H9 (cell line): ENCODE measurements at regions not wholly inside any gene's neighbourhood (a gene's known extent, or its start where the extent isn't known, plus 50 kb on each side); places are given as distances from the start of the nearest gene placed in this dataset.

Experiments
- DNase-seq: peaks from one replicate; pipeline ENCODE4 v3.0.0-alpha.2; 2017
- H2AFZ ChIP-seq: one replicate; pipeline ENCODE4 v1.6.1; 2013; ENCODE audit warnings: mild to moderate bottlenecking, low read length, control low read depth, moderate library complexity
- H2AK5ac ChIP-seq: 2 replicates; pipeline ENCODE4 v1.6.1; 2013; ENCODE audit warnings: low read length, control low read depth, mixed read lengths; ENCODE audit not compliant: insufficient read length
- H2BK120ac ChIP-seq: one replicate; pipeline ENCODE4 v1.6.1; 2013; ENCODE audit warnings: low read depth, mild to moderate bottlenecking, low read length, control low read depth, inconsistent platforms; ENCODE audit not compliant: poor library complexity, severe bottlenecking
- H2BK12ac ChIP-seq: 2 replicates; pipeline ENCODE4 v1.6.1; 2013; ENCODE audit warnings: low read length, control low read depth, mixed read lengths, low read depth; ENCODE audit not compliant: insufficient read length
- H2BK15ac ChIP-seq: 2 replicates; pipeline ENCODE4 v1.6.1; 2013; ENCODE audit warnings: low read depth, low read length, control low read depth
- H2BK20ac ChIP-seq: one replicate; pipeline ENCODE4 v1.6.1; 2013; ENCODE audit warnings: low read depth, mild to moderate bottlenecking, low read length, control low read depth, inconsistent platforms; ENCODE audit not compliant: poor library complexity, severe bottlenecking
- H2BK5ac ChIP-seq: 2 replicates; pipeline ENCODE4 v1.6.1; 2013; ENCODE audit warnings: low read length, control low read depth, mixed read lengths; ENCODE audit not compliant: insufficient read length
- H3K14ac ChIP-seq: 2 replicates; pipeline ENCODE4 v1.6.1; 2013; ENCODE audit warnings: low read length, control low read depth; ENCODE audit not compliant: insufficient read depth
- H3K18ac ChIP-seq: 2 replicates; pipeline ENCODE4 v1.6.1; 2013; ENCODE audit warnings: low read depth, mild to moderate bottlenecking, mixed read lengths, low read length, control low read depth; ENCODE audit not compliant: insufficient read length
- H3K23ac ChIP-seq: 2 replicates; pipeline ENCODE4 v1.6.1; 2013; ENCODE audit warnings: low read length, control low read depth, mixed read lengths, low read depth; ENCODE audit not compliant: insufficient read length
- H3K23me2 ChIP-seq: 2 replicates; pipeline ENCODE4 v1.6.1; 2013; ENCODE audit warnings: low read depth, mild to moderate bottlenecking, mixed read lengths, low read length, control low read depth; ENCODE audit not compliant: insufficient read length, poor library complexity, severe bottlenecking
- H3K27ac ChIP-seq: 2 replicates; pipeline ENCODE4 v1.5.1; 2013; ENCODE audit warnings: low read length, control low read depth, mixed read lengths, low read depth; ENCODE audit not compliant: insufficient read length
- H3K27me3 ChIP-seq: 2 replicates; pipeline ENCODE4 v1.6.1; 2013; ENCODE audit warnings: low read length, control low read depth, inconsistent platforms; ENCODE audit not compliant: insufficient read depth
- H3K4ac ChIP-seq: 2 replicates; pipeline ENCODE4 v1.6.1; 2013; ENCODE audit warnings: low read depth, mild to moderate bottlenecking, control low read depth, inconsistent platforms, low read length, moderate library complexity
- H3K4me1 ChIP-seq: 2 replicates; pipeline ENCODE4 v1.6.1; 2013; ENCODE audit warnings: low read length, control low read depth, inconsistent platforms; ENCODE audit not compliant: insufficient read depth
- H3K4me2 ChIP-seq: 2 replicates; pipeline ENCODE4 v1.6.1; 2013; ENCODE audit warnings: low read length, control low read depth, mixed read lengths; ENCODE audit not compliant: insufficient read length, insufficient read depth
- H3K56ac ChIP-seq: 2 replicates; pipeline ENCODE4 v1.6.1; 2013; ENCODE audit warnings: low read depth, mild to moderate bottlenecking, mixed read lengths, low read length, control low read depth; ENCODE audit not compliant: insufficient read length
- H3K79me1 ChIP-seq: 2 replicates; pipeline ENCODE4 v1.6.1; 2013; ENCODE audit warnings: low read depth, mild to moderate bottlenecking, moderate library complexity, low read length, control low read depth, inconsistent platforms; ENCODE audit not compliant: insufficient read depth, poor library complexity, severe bottlenecking
- H3K79me2 ChIP-seq: 2 replicates; pipeline ENCODE4 v1.6.1; 2013; ENCODE audit warnings: low read length, control low read depth, inconsistent platforms; ENCODE audit not compliant: insufficient read depth
- H3K9ac ChIP-seq: 2 replicates; pipeline ENCODE4 v1.6.1; 2013; ENCODE audit warnings: low read length, control low read depth, mixed read lengths; ENCODE audit not compliant: insufficient read length; ENCODE audit errors: extremely low read depth
- H3K9me3 ChIP-seq: one replicate; pipeline ENCODE4 v1.6.1; 2013; ENCODE audit warnings: low read depth, low read length, inconsistent platforms; ENCODE audit not compliant: control insufficient read depth
- H3T11ph ChIP-seq: one replicate; pipeline ENCODE4 v1.6.1; 2013; ENCODE audit warnings: mild to moderate bottlenecking, low read length, control low read depth, inconsistent platforms
- H4K20me1 ChIP-seq: one replicate; pipeline ENCODE4 v1.6.1; 2013; ENCODE audit not compliant: control insufficient read depth, insufficient read length, insufficient read depth
- H4K5ac ChIP-seq: 2 replicates; pipeline ENCODE4 v1.6.1; 2013; ENCODE audit warnings: low read depth, mild to moderate bottlenecking, mixed read lengths, low read length, control low read depth; ENCODE audit not compliant: insufficient read length
- H4K8ac ChIP-seq: replicated peaks from 2 replicates; pipeline ENCODE4 v1.6.1; 2013; ENCODE audit warnings: low read length, control low read depth, mixed read lengths, low read depth; ENCODE audit not compliant: insufficient read length
- H4K91ac ChIP-seq: 2 replicates; pipeline ENCODE4 v1.6.1; 2013; ENCODE audit warnings: low read depth, mild to moderate bottlenecking, moderate library complexity, mixed read lengths, low read length, control low read depth; ENCODE audit not compliant: insufficient read length
- H3K27ac Mint-ChIP-seq, 3 experiments: 2 replicates in 2 of 3; 3 replicates in 1 of 3; pipeline ENCODE4 v1.8.0; 2020 to 2021; ENCODE audit warnings: mixed read lengths in 3 of 3, mild to moderate bottlenecking in 1 of 3, moderate library complexity in 1 of 3
- H3K27me3 Mint-ChIP-seq: 2 replicates; pipeline ENCODE4 v1.8.0; 2021; ENCODE audit warnings: low read depth, mild to moderate bottlenecking, moderate library complexity, mixed read lengths
- H3K36me3 Mint-ChIP-seq, 3 experiments: 2 replicates in 2 of 3; 3 replicates in 1 of 3; pipeline ENCODE4 v1.8.0; 2020 to 2021; ENCODE audit warnings: low read depth in 3 of 3, mixed read lengths in 3 of 3; ENCODE audit not compliant: insufficient read depth in 1 of 3
- H3K4me1 Mint-ChIP-seq, 2 experiments: 2 replicates each; pipeline ENCODE4 v1.8.0; 2020; ENCODE audit warnings: mixed read lengths in 2 of 2
- H3K4me3 Mint-ChIP-seq, 2 experiments: 2 replicates in 1 of 2; 3 replicates in 1 of 2; pipeline ENCODE4 v1.8.0; 2020 to 2021; ENCODE audit warnings: mild to moderate bottlenecking in 2 of 2, mixed read lengths in 2 of 2, moderate library complexity in 1 of 2
- H3K9me3 Mint-ChIP-seq, 2 experiments: 2 replicates in 1 of 2; 3 replicates in 1 of 2; pipeline ENCODE4 v1.8.0; 2020; ENCODE audit warnings: mild to moderate bottlenecking in 2 of 2, mixed read lengths in 2 of 2, moderate library complexity in 1 of 2
- CTCF ChIP-seq: fragments of 200-600 bp; sonication (generic); conservative IDR thresholded peaks from 3 replicates; pipeline ENCODE4 v1.8.0; 2021; ENCODE audit warnings: antibody characterized with exemption, mild to moderate bottlenecking
- WGBS: extraction: QIAGEN DNeasy Blood & Tissue Kit; methylation state at CpG from one replicate; pipeline ENCODE4 v1.1.7; 2013; ENCODE audit warnings: missing lambda C conversion rate, low lambda C conversion rate, mixed read lengths; ENCODE audit not compliant: insufficient read length; ENCODE audit errors: extremely low coverage; 5-methylcytosine and 5-hydroxymethylcytosine counted together

GRCh38 chr20:24899153-24899552 is 49.9 kb upstream of the CST7 start:
- Histone ChIP-seq H4K20me1 (no peaks in the 10 kb centered on the region), H2AFZ (no peak overlapping the region), H3K27ac (no peak overlapping the region), H2BK5ac (no peak overlapping the region), H2BK12ac (no peak overlapping the region), H3K18ac (no peak overlapping the region), H2BK120ac (no peak overlapping the region), H4K8ac (no peak overlapping the region), H3K27me3 (no peaks in the 10 kb centered on the region), H2BK20ac (no peak overlapping the region), H3K4ac (no peak overlapping the region), H3K56ac (no peak overlapping the region), H3K79me1 (no peaks in the 10 kb centered on the region), H2BK15ac (no peak overlapping the region), H3K9ac (no peak overlapping the region), H4K91ac (no peak overlapping the region), H4K5ac (no peak overlapping the region), H2AK5ac (no peak overlapping the region), H3K79me2 (no peaks in the 10 kb centered on the region), H3T11ph (no peak overlapping the region), H3K23me2 (no peaks in the 10 kb centered on the region), H3K23ac (no peak overlapping the region), H3K4me2 (no peak overlapping the region), H3K9me3 (peaks cover 25% of the 10 kb centered on the region), H3K4me1 (no peaks in the 10 kb centered on the region), H3K14ac (no peak overlapping the region)
- Mint-ChIP-seq H3K27ac (no peak overlapping the region), H3K4me1 (no peaks in the 10 kb centered on the region), H3K9me3 (peaks cover 42 to 46% of the 10 kb centered on the region in 2 experiments), H3K36me3 (peaks cover 13 to 23% (median 20%) of the 10 kb centered on the region in 3 experiments), H3K27me3 (peaks cover 5% of the 10 kb centered on the region), H3K4me3 (no peak overlapping the region)
- no CpG with 5 or more reads among the region's 2 CpGs for WGBS
- TF ChIP-seq CTCF = no peak
- DNase-seq = no peak
